ENCODE measurements at regions not wholly inside any gene's neighbourhood (a gene's known extent, or its start where the extent isn't known, plus 50 kb on each side); places are given as distances from the start of the nearest gene placed in this dataset.

GRCh38 chr7:49341849-49342248, 417.5 kb downstream of the CDC14C start:
- TF ChIP-seq, protein P1, sequence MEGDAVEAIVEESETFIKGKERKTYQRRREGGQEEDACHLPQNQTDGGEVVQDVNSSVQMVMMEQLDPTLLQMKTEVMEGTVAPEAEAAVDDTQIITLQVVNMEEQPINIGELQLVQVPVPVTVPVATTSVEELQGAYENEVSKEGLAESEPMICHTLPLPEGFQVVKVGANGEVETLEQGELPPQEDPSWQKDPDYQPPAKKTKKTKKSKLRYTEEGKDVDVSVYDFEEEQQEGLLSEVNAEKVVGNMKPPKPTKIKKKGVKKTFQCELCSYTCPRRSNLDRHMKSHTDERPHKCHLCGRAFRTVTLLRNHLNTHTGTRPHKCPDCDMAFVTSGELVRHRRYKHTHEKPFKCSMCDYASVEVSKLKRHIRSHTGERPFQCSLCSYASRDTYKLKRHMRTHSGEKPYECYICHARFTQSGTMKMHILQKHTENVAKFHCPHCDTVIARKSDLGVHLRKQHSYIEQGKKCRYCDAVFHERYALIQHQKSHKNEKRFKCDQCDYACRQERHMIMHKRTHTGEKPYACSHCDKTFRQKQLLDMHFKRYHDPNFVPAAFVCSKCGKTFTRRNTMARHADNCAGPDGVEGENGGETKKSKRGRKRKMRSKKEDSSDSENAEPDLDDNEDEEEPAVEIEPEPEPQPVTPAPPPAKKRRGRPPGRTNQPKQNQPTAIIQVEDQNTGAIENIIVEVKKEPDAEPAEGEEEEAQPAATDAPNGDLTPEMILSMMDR (IDR thresholded peaks at IDR 0.05) = no peak
- TF ChIP-seq EP300 (IDR thresholded peaks at IDR 0.05) (no peak), POLR2A (IDR thresholded peaks at IDR 0.05) (no peak)
